GM23338 (cell line): ENCODE measurements at regions not wholly inside any gene's neighbourhood (a gene's known extent, or its start where the extent isn't known, plus 50 kb on each side); places are given as distances from the start of the nearest gene placed in this dataset.

Source experiments
- ATAC-seq: fragments of 200-7000 bp; cut with Tn5 transposase; 3 replicates; pipeline ENCODE4 v1.9.1; 2020
- DNase-seq: peaks from one replicate; pipeline ENCODE4 v3.0.0-alpha.2; 2015; ENCODE audit warnings: low spot score
- H2AFZ ChIP-seq: fragments of 200-600 bp; sonication (generic); 2 replicates; pipeline ENCODE4 v1.8.0; 2016; ENCODE audit warnings: antibody characterized with exemption, mild to moderate bottlenecking, moderate library complexity
- H3F3A ChIP-seq: fragments of 200-600 bp; sonication (generic); replicated peaks from 2 replicates; pipeline ENCODE4 v1.8.0; 2017; ENCODE audit warnings: antibody characterized with exemption, mixed run types, low read depth
- H3K27ac ChIP-seq: fragments of 200-600 bp; sonication (generic); 2 replicates; pipeline ENCODE4 v1.6.1; 2016; ENCODE audit warnings: low read depth
- H3K27me3 ChIP-seq: fragments of 200-600 bp; sonication (generic); 2 replicates; pipeline ENCODE4 v1.8.0; 2016; ENCODE audit warnings: mild to moderate bottlenecking, mixed run types, moderate library complexity; ENCODE audit not compliant: insufficient read depth
- H3K36me3 ChIP-seq: fragments of 200-600 bp; sonication (generic); 2 replicates; pipeline ENCODE4 v1.8.0; 2016; ENCODE audit warnings: mild to moderate bottlenecking; ENCODE audit not compliant: insufficient read depth
- H3K4me1 ChIP-seq: fragments of 200-600 bp; sonication (generic); 2 replicates; pipeline ENCODE4 v1.8.0; 2016; ENCODE audit warnings: mild to moderate bottlenecking, moderate library complexity; ENCODE audit not compliant: insufficient read depth
- H3K4me2 ChIP-seq: fragments of 200-600 bp; sonication (generic); 2 replicates; pipeline ENCODE4 v1.7.1; 2017; ENCODE audit warnings: mixed run types
- H3K4me3 ChIP-seq: fragments of 200-600 bp; sonication (generic); 2 replicates; pipeline ENCODE4 v1.6.1; 2016; ENCODE audit warnings: mixed run types
- H3K79me2 ChIP-seq: fragments of 200-600 bp; sonication (generic); replicated peaks from 2 replicates; pipeline ENCODE4 v1.8.0; 2017; ENCODE audit warnings: mild to moderate bottlenecking; ENCODE audit not compliant: insufficient read depth
- H3K9me2 ChIP-seq: fragments of 200-600 bp; sonication (generic); 2 replicates; pipeline ENCODE4 v1.8.0; 2017; ENCODE audit not compliant: insufficient read depth
- H4K20me1 ChIP-seq: fragments of 200-600 bp; sonication (generic); replicated peaks from 2 replicates; pipeline ENCODE4 v1.8.0; 2017; ENCODE audit warnings: mild to moderate bottlenecking; ENCODE audit not compliant: insufficient read depth
- H3K27ac Mint-ChIP-seq: 2 replicates; pipeline ENCODE4 v1.8.0; 2020; ENCODE audit warnings: inconsistent platforms, mild to moderate bottlenecking, moderate library complexity, mixed read lengths
- H3K27me3 Mint-ChIP-seq: 3 replicates; pipeline ENCODE4 v1.8.0; 2022; ENCODE audit warnings: low read depth, mild to moderate bottlenecking, moderate library complexity, mixed read lengths, inconsistent platforms; ENCODE audit not compliant: insufficient read depth, poor library complexity
- H3K36me3 Mint-ChIP-seq: 3 replicates; pipeline ENCODE4 v1.8.0; 2021; ENCODE audit warnings: low read depth, mild to moderate bottlenecking, inconsistent platforms, moderate library complexity, mixed read lengths
- H3K4me1 Mint-ChIP-seq: 3 replicates; pipeline ENCODE4 v1.8.0; 2020; ENCODE audit warnings: mild to moderate bottlenecking, inconsistent platforms, mixed read lengths
- H3K4me3 Mint-ChIP-seq: 3 replicates; pipeline ENCODE4 v1.8.0; 2021; ENCODE audit warnings: moderate library complexity, mild to moderate bottlenecking, inconsistent platforms, mixed read lengths
- H3K9me3 Mint-ChIP-seq: 3 replicates; pipeline ENCODE4 v1.8.0; 2020; ENCODE audit warnings: moderate library complexity, mild to moderate bottlenecking, inconsistent platforms, mixed read lengths
- CREB1 ChIP-seq: fragments of 250-450 bp; sonication (Bioruptor Pico); IDR thresholded peaks from 2 replicates; pipeline ENCODE4 v1.5.0; 2020; ENCODE audit warnings: low read depth, mild to moderate bottlenecking, moderate library complexity
- JUNB ChIP-seq: IDR thresholded peaks from one replicate; pipeline ENCODE4 v1.6.1; 2016; ENCODE audit warnings: antibody characterized with exemption; ENCODE audit not compliant: unreplicated experiment
- NANOG ChIP-seq: IDR thresholded peaks from 2 replicates; pipeline ENCODE4 v1.6.1; 2016; ENCODE audit warnings: antibody characterized with exemption, borderline replicate concordance
- POLR2AphosphoS5 ChIP-seq: IDR thresholded peaks from 2 replicates; pipeline ENCODE4 v1.6.1; 2016; ENCODE audit warnings: antibody characterized with exemption, low read depth
- STAT1 ChIP-seq: IDR thresholded peaks from one replicate; pipeline ENCODE4 v1.6.1; 2016; ENCODE audit warnings: antibody characterized with exemption; ENCODE audit not compliant: unreplicated experiment
- ZNF114 ChIP-seq: fragments of 250-450 bp; sonication (Bioruptor Pico); IDR thresholded peaks from 2 replicates; pipeline ENCODE4 v1.5.0; 2020; ENCODE audit warnings: mild to moderate bottlenecking, moderate library complexity
- ZNF331 ChIP-seq: fragments of 250-450 bp; sonication (Bioruptor Pico); IDR thresholded peaks from 2 replicates; pipeline ENCODE4 v1.5.0; 2020; ENCODE audit warnings: low read depth, mild to moderate bottlenecking, moderate library complexity
- TF ChIP-seq, protein P1 (sequence below): fragments of 250-450 bp; sonication (Bioruptor Pico); IDR thresholded peaks from 2 replicates; pipeline ENCODE4 v1.5.0; 2020; ENCODE audit warnings: mild to moderate bottlenecking, moderate library complexity
- TF ChIP-seq, protein P2 (sequence below), 2 experiments: fragments of 200-600 bp in 1 of 2; sonication (generic) in 1 of 2; conservative IDR thresholded peaks; 2 replicates each; pipeline versions ENCODE4 v1.5.1 to v1.6.1; 2016 to 2017; ENCODE audit warnings: antibody characterized with exemption in 2 of 2, low read depth in 2 of 2, mild to moderate bottlenecking in 2 of 2, moderate library complexity in 1 of 2
- TF ChIP-seq, protein P3 (sequence below): IDR thresholded peaks from 2 replicates; pipeline ENCODE4 v1.6.1; 2016; ENCODE audit warnings: antibody characterized with exemption
- TF ChIP-seq, protein P4 (sequence below): IDR thresholded peaks from one replicate; pipeline ENCODE4 v1.6.1; 2018; ENCODE audit warnings: antibody characterized with exemption; ENCODE audit not compliant: unreplicated experiment

DNA sequence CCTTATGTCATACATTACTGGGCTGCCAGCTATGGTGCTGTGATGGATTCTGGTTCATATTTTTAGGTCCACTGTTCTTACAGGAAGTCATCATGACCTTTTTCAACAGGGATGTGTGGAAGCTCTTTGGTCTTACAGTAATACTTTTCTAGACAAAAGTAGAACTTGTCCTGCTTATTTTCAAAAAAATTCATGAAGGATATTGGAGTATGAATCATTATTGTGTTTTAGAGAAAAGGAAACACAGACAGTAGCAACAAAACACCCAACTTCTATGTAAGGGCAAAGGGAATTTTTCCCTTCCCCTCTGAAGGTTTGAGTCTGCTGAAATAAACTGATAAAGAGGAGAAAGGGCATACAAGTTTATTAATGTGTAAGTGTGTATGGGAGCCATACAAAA is 54.7 kb upstream of the FAM9C start (continued):
- TF ChIP-seq, protein P1, sequence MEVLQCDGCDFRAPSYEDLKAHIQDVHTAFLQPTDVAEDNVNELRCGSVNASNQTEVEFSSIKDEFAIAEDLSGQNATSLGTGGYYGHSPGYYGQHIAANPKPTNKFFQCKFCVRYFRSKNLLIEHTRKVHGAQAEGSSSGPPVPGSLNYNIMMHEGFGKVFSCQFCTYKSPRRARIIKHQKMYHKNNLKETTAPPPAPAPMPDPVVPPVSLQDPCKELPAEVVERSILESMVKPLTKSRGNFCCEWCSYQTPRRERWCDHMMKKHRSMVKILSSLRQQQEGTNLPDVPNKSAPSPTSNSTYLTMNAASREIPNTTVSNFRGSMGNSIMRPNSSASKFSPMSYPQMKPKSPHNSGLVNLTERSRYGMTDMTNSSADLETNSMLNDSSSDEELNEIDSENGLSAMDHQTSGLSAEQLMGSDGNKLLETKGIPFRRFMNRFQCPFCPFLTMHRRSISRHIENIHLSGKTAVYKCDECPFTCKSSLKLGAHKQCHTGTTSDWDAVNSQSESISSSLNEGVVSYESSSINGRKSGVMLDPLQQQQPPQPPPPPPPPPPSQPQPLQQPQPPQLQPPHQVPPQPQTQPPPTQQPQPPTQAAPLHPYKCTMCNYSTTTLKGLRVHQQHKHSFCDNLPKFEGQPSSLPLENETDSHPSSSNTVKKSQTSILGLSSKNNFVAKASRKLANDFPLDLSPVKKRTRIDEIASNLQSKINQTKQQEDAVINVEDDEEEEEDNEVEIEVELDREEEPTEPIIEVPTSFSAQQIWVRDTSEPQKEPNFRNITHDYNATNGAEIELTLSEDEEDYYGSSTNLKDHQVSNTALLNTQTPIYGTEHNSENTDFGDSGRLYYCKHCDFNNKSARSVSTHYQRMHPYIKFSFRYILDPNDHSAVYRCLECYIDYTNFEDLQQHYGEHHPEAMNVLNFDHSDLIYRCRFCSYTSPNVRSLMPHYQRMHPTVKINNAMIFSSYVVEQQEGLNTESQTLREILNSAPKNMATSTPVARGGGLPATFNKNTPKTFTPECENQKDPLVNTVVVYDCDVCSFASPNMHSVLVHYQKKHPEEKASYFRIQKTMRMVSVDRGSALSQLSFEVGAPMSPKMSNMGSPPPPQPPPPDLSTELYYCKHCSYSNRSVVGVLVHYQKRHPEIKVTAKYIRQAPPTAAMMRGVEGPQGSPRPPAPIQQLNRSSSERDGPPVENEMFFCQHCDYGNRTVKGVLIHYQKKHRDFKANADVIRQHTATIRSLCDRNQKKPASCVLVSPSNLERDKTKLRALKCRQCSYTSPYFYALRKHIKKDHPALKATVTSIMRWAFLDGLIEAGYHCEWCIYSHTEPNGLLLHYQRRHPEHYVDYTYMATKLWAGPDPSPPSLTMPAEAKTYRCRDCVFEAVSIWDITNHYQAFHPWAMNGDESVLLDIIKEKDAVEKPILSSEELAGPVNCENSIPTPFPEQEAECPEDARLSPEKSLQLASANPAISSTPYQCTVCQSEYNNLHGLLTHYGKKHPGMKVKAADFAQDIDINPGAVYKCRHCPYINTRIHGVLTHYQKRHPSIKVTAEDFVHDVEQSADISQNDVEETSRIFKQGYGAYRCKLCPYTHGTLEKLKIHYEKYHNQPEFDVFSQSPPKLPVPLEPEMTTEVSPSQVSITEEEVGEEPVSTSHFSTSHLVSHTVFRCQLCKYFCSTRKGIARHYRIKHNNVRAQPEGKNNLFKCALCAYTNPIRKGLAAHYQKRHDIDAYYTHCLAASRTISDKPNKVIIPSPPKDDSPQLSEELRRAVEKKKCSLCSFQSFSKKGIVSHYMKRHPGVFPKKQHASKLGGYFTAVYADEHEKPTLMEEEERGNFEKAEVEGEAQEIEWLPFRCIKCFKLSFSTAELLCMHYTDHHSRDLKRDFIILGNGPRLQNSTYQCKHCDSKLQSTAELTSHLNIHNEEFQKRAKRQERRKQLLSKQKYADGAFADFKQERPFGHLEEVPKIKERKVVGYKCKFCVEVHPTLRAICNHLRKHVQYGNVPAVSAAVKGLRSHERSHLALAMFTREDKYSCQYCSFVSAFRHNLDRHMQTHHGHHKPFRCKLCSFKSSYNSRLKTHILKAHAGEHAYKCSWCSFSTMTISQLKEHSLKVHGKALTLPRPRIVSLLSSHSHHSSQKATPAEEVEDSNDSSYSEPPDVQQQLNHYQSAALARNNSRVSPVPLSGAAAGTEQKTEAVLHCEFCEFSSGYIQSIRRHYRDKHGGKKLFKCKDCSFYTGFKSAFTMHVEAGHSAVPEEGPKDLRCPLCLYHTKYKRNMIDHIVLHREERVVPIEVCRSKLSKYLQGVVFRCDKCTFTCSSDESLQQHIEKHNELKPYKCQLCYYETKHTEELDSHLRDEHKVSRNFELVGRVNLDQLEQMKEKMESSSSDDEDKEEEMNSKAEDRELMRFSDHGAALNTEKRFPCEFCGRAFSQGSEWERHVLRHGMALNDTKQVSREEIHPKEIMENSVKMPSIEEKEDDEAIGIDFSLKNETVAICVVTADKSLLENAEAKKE: no peak
- TF ChIP-seq, protein P2, sequence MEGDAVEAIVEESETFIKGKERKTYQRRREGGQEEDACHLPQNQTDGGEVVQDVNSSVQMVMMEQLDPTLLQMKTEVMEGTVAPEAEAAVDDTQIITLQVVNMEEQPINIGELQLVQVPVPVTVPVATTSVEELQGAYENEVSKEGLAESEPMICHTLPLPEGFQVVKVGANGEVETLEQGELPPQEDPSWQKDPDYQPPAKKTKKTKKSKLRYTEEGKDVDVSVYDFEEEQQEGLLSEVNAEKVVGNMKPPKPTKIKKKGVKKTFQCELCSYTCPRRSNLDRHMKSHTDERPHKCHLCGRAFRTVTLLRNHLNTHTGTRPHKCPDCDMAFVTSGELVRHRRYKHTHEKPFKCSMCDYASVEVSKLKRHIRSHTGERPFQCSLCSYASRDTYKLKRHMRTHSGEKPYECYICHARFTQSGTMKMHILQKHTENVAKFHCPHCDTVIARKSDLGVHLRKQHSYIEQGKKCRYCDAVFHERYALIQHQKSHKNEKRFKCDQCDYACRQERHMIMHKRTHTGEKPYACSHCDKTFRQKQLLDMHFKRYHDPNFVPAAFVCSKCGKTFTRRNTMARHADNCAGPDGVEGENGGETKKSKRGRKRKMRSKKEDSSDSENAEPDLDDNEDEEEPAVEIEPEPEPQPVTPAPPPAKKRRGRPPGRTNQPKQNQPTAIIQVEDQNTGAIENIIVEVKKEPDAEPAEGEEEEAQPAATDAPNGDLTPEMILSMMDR (conservative IDR thresholded peaks at IDR 0.05; ENCODE audit: low read depth in 2 of 2): no peak
- TF ChIP-seq CREB1 (CRISPR knock-in tag): no peak

DNA sequence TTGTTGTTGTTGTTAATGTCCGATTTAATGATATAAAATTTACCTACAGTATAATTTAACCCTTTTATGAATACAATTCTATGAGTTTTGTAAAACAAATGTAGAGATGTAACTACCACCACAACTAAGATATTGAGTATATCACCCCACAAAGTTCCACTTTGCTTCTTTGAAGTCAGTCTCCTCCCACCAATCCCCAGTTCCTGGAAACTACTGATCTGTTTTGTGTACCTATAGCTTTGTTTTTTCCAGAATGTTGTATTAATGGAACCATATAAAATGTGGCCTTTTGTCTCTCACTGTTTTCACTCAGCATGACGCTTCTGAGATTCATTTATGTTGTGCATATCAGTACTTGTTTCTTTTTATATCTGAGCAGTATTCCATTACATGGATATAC is 52.3 kb upstream of the FAM9C start:
- Mint-ChIP-seq H3K36me3 (no peaks in the 10 kb centered on the region), H3K27ac (no peak overlapping the region), H3K9me3 (peaks cover 2% of the 10 kb centered on the region; the same call in 2 of the 3 replicates), H3K4me1 (peaks cover 4% of the 10 kb centered on the region; the same call in 1 of the 3 replicates), H3K27me3 (peaks cover 3% of the 10 kb centered on the region), H3K4me3 (no peak overlapping the region)
- Histone ChIP-seq H2AFZ (no peak overlapping the region), H3K4me1 (no peaks in the 10 kb centered on the region), H3K79me2 (no peaks in the 10 kb centered on the region), H3K27ac (no peak overlapping the region), H3K27me3 (no peaks in the 10 kb centered on the region), H3K4me2 (no peak overlapping the region), H3F3A (no peaks in the 10 kb centered on the region), H3K36me3 (no peaks in the 10 kb centered on the region), H4K20me1 (no peaks in the 10 kb centered on the region), H3K4me3 (no peak overlapping the region), H3K9me2 (no peaks in the 10 kb centered on the region)
- DNase-seq (no peak), ATAC-seq (no peak)
- TF ChIP-seq JUNB (no peak), STAT1 (no peak), NANOG (no peak), ZNF331 (no peak), POLR2AphosphoS5 (no peak), ZNF114 (no peak)
- TF ChIP-seq, protein P2 (conservative IDR thresholded peaks at IDR 0.05; ENCODE audit: low read depth in 2 of 2): no peak
- TF ChIP-seq, protein P3, sequence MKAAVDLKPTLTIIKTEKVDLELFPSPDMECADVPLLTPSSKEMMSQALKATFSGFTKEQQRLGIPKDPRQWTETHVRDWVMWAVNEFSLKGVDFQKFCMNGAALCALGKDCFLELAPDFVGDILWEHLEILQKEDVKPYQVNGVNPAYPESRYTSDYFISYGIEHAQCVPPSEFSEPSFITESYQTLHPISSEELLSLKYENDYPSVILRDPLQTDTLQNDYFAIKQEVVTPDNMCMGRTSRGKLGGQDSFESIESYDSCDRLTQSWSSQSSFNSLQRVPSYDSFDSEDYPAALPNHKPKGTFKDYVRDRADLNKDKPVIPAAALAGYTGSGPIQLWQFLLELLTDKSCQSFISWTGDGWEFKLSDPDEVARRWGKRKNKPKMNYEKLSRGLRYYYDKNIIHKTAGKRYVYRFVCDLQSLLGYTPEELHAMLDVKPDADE: no peak
- TF ChIP-seq, protein P4, sequence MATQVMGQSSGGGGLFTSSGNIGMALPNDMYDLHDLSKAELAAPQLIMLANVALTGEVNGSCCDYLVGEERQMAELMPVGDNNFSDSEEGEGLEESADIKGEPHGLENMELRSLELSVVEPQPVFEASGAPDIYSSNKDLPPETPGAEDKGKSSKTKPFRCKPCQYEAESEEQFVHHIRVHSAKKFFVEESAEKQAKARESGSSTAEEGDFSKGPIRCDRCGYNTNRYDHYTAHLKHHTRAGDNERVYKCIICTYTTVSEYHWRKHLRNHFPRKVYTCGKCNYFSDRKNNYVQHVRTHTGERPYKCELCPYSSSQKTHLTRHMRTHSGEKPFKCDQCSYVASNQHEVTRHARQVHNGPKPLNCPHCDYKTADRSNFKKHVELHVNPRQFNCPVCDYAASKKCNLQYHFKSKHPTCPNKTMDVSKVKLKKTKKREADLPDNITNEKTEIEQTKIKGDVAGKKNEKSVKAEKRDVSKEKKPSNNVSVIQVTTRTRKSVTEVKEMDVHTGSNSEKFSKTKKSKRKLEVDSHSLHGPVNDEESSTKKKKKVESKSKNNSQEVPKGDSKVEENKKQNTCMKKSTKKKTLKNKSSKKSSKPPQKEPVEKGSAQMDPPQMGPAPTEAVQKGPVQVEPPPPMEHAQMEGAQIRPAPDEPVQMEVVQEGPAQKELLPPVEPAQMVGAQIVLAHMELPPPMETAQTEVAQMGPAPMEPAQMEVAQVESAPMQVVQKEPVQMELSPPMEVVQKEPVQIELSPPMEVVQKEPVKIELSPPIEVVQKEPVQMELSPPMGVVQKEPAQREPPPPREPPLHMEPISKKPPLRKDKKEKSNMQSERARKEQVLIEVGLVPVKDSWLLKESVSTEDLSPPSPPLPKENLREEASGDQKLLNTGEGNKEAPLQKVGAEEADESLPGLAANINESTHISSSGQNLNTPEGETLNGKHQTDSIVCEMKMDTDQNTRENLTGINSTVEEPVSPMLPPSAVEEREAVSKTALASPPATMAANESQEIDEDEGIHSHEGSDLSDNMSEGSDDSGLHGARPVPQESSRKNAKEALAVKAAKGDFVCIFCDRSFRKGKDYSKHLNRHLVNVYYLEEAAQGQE: no peak
